Smooth muscle cell (in vitro differentiated cells): ENCODE measurements at regions not wholly inside any gene's neighbourhood (a gene's known extent, or its start where the extent isn't known, plus 50 kb on each side); places are given as distances from the start of the nearest gene placed in this dataset.
"Not testable (repeated sequence)": the region's sequence is repeated elsewhere in the genome, so short reads cannot be mapped to it uniquely, and the experiment has no call there.

ENCODE experiments used
- DNase-seq: peaks from one replicate; lab custom pipeline; 2025; ENCODE audit not compliant: unreplicated experiment; lab: John Stamatoyannopoulos, UW
- H2AFZ ChIP-seq: fragments of 200-600 bp; sonication (generic); 2 replicates; pipeline ENCODE4 v1.6.0; 2016; ENCODE audit warnings: antibody characterized with exemption, low read depth, mild to moderate bottlenecking
- H3F3A ChIP-seq: fragments of 200-600 bp; sonication (generic); 2 replicates; pipeline ENCODE4 v1.6.0; 2017; ENCODE audit warnings: antibody characterized with exemption, low read depth
- H3K27ac ChIP-seq: fragments of 200-600 bp; sonication (generic); 2 replicates; pipeline ENCODE4 v1.5.1; 2016; ENCODE audit warnings: low read depth, mild to moderate bottlenecking
- H3K27me3 ChIP-seq: fragments of 200-600 bp; sonication (generic); 2 replicates; pipeline ENCODE4 v1.6.1; 2016; ENCODE audit warnings: low read depth, mild to moderate bottlenecking
- H3K36me3 ChIP-seq: fragments of 200-600 bp; sonication (generic); 2 replicates; pipeline ENCODE4 v1.5.1; 2016; ENCODE audit warnings: low read depth
- H3K4me1 ChIP-seq: fragments of 200-600 bp; sonication (generic); 2 replicates; pipeline ENCODE4 v1.5.1; 2016; ENCODE audit warnings: low read depth
- H3K4me2 ChIP-seq: fragments of 200-600 bp; sonication (generic); 2 replicates; pipeline ENCODE4 v1.6.0; 2016; ENCODE audit warnings: mild to moderate bottlenecking
- H3K4me3 ChIP-seq: fragments of 200-600 bp; sonication (generic); 2 replicates; pipeline ENCODE4 v1.5.1; 2016; ENCODE audit warnings: mild to moderate bottlenecking
- H3K79me2 ChIP-seq: fragments of 200-600 bp; sonication (generic); 2 replicates; pipeline ENCODE4 v1.6.0; 2016; ENCODE audit warnings: low read depth, mild to moderate bottlenecking
- H3K9ac ChIP-seq: fragments of 200-600 bp; sonication (generic); 2 replicates; pipeline ENCODE4 v1.6.0; 2016; ENCODE audit warnings: low read depth
- H3K9me3 ChIP-seq: fragments of 200-600 bp; sonication (generic); replicated peaks from 2 replicates; pipeline ENCODE4 v1.5.1; 2016; ENCODE audit warnings: low read depth
- H4K20me1 ChIP-seq: fragments of 200-600 bp; sonication (generic); 2 replicates; pipeline ENCODE4 v1.6.0; 2016; ENCODE audit warnings: low read depth
- CTCF ChIP-seq: fragments of 200-600 bp; sonication (generic); IDR thresholded peaks from 2 replicates; pipeline ENCODE4 v1.5.1; 2017; ENCODE audit warnings: borderline replicate concordance, mild to moderate bottlenecking, antibody characterized with exemption; ENCODE audit not compliant: insufficient read depth, poor library complexity, severe bottlenecking
- WGBS: methylation state at CpG from one replicate; pipeline ENCODE4 v1.1.7; 2016; ENCODE audit warnings: low lambda C conversion rate; 5-methylcytosine and 5-hydroxymethylcytosine counted together

GRCh38 chr6:167221400-167222201 lies 63.8 kb upstream of the GPR31 start:
- Histone ChIP-seq H3K79me2 (no peaks in the 10 kb centered on the region), H2AFZ (no peak overlapping the region), H3K4me3 (no peak overlapping the region), H3K27ac (no peak overlapping the region), H3F3A (no peaks in the 10 kb centered on the region), H3K36me3 (no peaks in the 10 kb centered on the region), H3K4me2 (no peak overlapping the region), H3K9me3 (no peaks in the 10 kb centered on the region), H3K9ac (no peak overlapping the region), H3K27me3 (no peaks in the 10 kb centered on the region), H3K4me1 (peaks cover 3% of the 10 kb centered on the region), H4K20me1 (no peaks in the 10 kb centered on the region)
- no peak for TF ChIP-seq CTCF
- DNase-seq: no peak
- 79% methylated on average over 19 of the region's 19 CpGs for WGBS

GRCh38 chr6:167225566-167226382 lies 65.3 kb upstream of the UNC93A start:
- not testable (repeated sequence) for H3F3A ChIP-seq, H3K27ac ChIP-seq, H3K36me3 ChIP-seq, H3K27me3 ChIP-seq, H2AFZ ChIP-seq, DNase-seq, H4K20me1 ChIP-seq, H3K79me2 ChIP-seq, H3K4me2 ChIP-seq, H3K9ac ChIP-seq, H3K9me3 ChIP-seq, H3K4me3 ChIP-seq
- WGBS: 72% methylated on average over 13 of the region's 13 CpGs
- peaks cover 11% of the 10 kb centered on the region for H3K4me1 ChIP-seq

- peaks cover 11% of the 10 kb centered on the region for H3K4me1 ChIP-seq
- H3K4me3 ChIP-seq: no peak overlapping the region
- no peaks in the 10 kb centered on the region for H4K20me1 ChIP-seq
- no peak for DNase-seq
- H2AFZ ChIP-seq: no peak overlapping the region
- no peak for TF ChIP-seq CTCF
- H3K27me3 ChIP-seq: no peaks in the 10 kb centered on the region
- no peaks in the 10 kb centered on the region for H3K79me2 ChIP-seq
- 67% methylated on average over 3 of the region's 3 CpGs for WGBS
- no peaks in the 10 kb centered on the region for H3K9me3 ChIP-seq
- no peak overlapping the region for H3K9ac ChIP-seq
- no peak overlapping the region for H3K4me2 ChIP-seq
- H3K36me3 ChIP-seq: no peaks in the 10 kb centered on the region
- H3F3A ChIP-seq: no peaks in the 10 kb centered on the region
- H3K27ac ChIP-seq: no peak overlapping the region
These were observed 64.8 kb upstream of the UNC93A start for GRCh38 chr6:167226383-167226685.

- peaks cover 11% of the 10 kb centered on the region for H3K4me1 ChIP-seq
- no peaks in the 10 kb centered on the region for H4K20me1 ChIP-seq
- no peaks in the 10 kb centered on the region for H3K9me3 ChIP-seq
- H3K79me2 ChIP-seq: no peaks in the 10 kb centered on the region
- no peaks in the 10 kb centered on the region for H3K27me3 ChIP-seq
- H3K4me3 ChIP-seq: no peak overlapping the region
- no peak for DNase-seq
- H3F3A ChIP-seq: no peaks in the 10 kb centered on the region
- H2AFZ ChIP-seq: no peak overlapping the region
- H3K36me3 ChIP-seq: no peaks in the 10 kb centered on the region
- WGBS: 73% methylated on average over 9 of the region's 9 CpGs
- H3K9ac ChIP-seq: no peak overlapping the region
- H3K27ac ChIP-seq: no peak overlapping the region
- TF ChIP-seq CTCF: no peak
- H3K4me2 ChIP-seq: no peak overlapping the region
These were observed 64.3 kb upstream of the UNC93A start for GRCh38 chr6:167226791-167227190.
